ENCODE measurements at regions not wholly inside any gene's neighbourhood (a gene's known extent, or its start where the extent isn't known, plus 50 kb on each side); places are given as distances from the start of the nearest gene placed in this dataset.
"Not testable (repeated sequence)": the region's sequence is repeated elsewhere in the genome, so short reads cannot be mapped to it uniquely, and the experiment has no call there.

- H3K4me3 ChIP-seq (ENCODE audit: low read depth, low read length): no peak overlapping the region
Observed at GRCh38 chr1:60746278-60746791, 336.0 kb upstream of the NFIA start.

DNA sequence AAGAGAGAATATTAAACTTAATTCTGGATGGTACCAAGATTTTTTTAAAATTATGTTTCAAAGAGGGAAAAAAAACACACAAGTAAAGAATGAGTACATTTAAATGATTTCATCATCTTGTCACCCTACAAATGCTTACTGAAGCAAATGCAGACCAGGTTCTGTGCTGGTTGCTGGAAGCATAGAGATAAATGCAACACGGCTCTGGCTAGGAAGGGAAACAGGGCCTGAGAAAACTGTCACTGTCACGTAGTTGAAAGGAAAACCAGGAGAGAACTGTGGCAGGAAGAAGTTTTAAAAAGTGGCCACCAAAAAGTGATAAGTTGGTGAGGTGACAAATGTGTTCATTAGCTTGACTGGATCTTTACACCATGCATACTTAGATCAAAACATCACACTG is 336.9 kb upstream of the NFIA start:
- no peak overlapping the region for H3K4me3 ChIP-seq (ENCODE audit: low read depth, low read length)

GRCh38 chr1:60742339-60742738 is 340.0 kb upstream of the NFIA start:
- H3K4me3 ChIP-seq (ENCODE audit: low read depth, low read length): no peak overlapping the region

- no peak overlapping the region for H3K4me3 ChIP-seq (ENCODE audit: low read depth, low read length)
Observed at GRCh38 chr1:60740154-60740553, 342.2 kb upstream of the NFIA start.

- H3K4me3 ChIP-seq (ENCODE audit: low read depth, low read length): no peak overlapping the region
Observed at GRCh38 chr1:60739729-60740128, 342.6 kb upstream of the NFIA start.

GRCh38 chr1:60732977-60733401 is 349.4 kb upstream of the NFIA start:
- H3K4me3 ChIP-seq (ENCODE audit: low read depth, low read length): no peak overlapping the region

- H3K4me3 ChIP-seq (ENCODE audit: low read depth, low read length): no peak overlapping the region
Observed at GRCh38 chr1:60731321-60731720, 351.0 kb upstream of the NFIA start.

GRCh38 chr1:60727552-60727951 is 354.8 kb upstream of the NFIA start:
- no peak overlapping the region for H3K4me3 ChIP-seq (ENCODE audit: low read depth, low read length)

- H3K4me3 ChIP-seq (ENCODE audit: low read depth, low read length): no peak overlapping the region
Observed at GRCh38 chr1:60716472-60716871, 365.9 kb upstream of the NFIA start.

DNA sequence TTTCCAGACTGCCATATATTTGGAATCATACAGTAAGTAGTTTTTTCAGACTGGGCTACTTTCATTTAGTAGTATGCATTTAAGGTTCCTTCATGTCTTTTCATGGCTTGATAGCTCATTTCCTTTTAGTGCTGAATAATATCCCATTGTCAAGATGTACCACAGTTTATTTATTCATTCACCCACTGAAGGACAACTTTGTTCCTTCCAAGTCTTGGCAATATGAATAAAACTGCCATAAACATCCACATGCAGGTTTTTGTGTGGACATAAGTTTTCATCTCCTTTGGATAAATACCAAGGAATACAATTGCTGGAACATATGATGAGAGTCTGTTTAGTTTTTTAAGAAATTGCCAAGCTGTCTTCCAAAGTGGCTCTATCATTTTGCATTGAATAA is 366.4 kb upstream of the NFIA start:
- H3K4me3 ChIP-seq (ENCODE audit: low read depth, low read length): no peak overlapping the region

DNA sequence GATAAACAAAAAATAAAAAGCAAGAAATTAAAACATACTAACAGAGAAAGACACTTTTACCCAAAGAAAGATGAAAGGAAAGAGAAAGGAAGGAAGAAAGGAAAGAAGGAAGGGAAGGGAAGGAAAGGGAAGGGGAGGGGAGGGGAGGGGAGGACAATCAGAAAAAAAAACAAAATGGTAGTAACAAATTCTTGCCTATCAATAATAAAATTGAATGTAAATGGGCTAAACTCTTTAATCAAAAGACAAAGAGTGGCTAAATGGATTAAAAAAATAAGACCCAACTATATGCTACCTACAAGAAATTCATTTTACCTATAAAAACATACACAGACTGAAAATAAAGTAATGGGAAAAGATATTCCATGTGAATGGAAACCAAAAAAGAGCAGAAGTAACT is 372.9 kb upstream of the NFIA start:
- no peak overlapping the region for H3K4me3 ChIP-seq (ENCODE audit: low read depth, low read length)

- H3K4me3 ChIP-seq (ENCODE audit: low read depth, low read length): no peak overlapping the region
Observed at GRCh38 chr1:60705026-60705425, 377.3 kb upstream of the NFIA start.

- no peak overlapping the region for H3K4me3 ChIP-seq (ENCODE audit: low read depth, low read length)
Observed at GRCh38 chr1:60703155-60703554, 379.2 kb upstream of the NFIA start.

GRCh38 chr1:60699325-60699724 is 383.0 kb upstream of the NFIA start:
- no peak overlapping the region for H3K4me3 ChIP-seq (ENCODE audit: low read depth, low read length)

- no peak overlapping the region for H3K4me3 ChIP-seq (ENCODE audit: low read depth, low read length)
Observed at GRCh38 chr1:60697204-60697994, 385.0 kb upstream of the NFIA start.

DNA sequence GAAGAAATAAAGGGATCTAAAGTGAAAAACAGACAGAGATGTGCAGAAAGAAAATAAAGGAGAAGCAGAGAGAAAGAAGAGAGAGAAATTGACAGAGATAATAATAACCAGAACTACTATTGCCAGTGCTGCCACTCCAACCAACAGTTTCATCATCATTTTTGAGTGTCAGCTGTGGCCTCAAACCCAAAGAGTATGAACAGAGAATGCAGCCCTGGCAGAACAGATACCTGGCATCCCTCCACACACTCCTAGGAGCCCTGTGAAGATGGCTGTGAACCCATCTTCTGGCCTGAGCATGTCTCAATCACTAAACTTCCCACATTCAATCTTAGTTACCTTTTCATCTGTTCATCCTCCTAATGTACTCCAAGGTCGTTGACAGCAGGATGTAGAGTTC is 385.8 kb upstream of the NFIA start:
- no peak overlapping the region for H3K4me3 ChIP-seq (ENCODE audit: low read depth, low read length)

- no peak overlapping the region for H3K4me3 ChIP-seq (ENCODE audit: low read depth, low read length)
Observed at GRCh38 chr1:60695716-60696171, 386.6 kb upstream of the NFIA start.

- no peak overlapping the region for H3K4me3 ChIP-seq (ENCODE audit: low read depth, low read length)
Observed at GRCh38 chr1:60694980-60695379, 387.4 kb upstream of the NFIA start.

DNA sequence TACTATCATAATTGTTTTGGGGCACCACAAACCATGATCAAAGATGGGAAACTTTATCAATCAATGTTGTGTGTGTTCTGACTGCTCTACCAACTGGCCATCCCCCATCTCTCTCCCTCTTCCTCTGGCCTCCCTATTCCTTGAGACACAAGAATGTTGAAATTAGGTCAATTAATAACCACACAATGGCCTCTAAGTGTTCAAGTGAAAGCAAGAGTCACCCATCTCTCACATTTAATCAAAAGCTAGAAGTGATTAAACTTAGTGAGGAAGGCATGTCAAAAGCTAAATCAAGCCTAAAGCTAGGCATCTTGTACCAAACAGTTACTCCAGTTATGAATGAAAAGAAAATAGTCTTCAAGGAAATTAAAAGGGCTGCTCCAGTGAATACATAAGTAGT is 390.3 kb upstream of the NFIA start:
- no peak overlapping the region for H3K4me3 ChIP-seq (ENCODE audit: low read depth, low read length)

DNA sequence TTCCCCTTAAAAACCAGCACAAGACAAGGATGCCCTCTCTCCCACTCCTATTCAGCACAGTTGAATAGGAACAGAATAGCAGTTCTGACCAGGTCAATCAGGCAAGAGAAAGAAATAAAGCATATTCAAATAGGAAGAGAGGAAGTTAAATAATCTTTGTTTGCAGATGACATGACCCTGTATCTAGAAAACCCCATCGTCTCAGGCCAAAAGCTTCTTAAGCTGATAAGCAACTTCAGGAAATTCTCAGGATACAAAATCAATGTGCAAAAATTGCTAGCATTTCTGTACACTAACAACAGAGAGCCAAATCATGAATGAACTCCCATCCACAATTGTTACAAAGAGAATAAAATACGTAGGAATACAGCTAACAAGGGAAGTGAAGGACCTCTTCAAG is 394.1 kb upstream of the NFIA start:
- H3K4me3 ChIP-seq (ENCODE audit: low read depth, low read length): not testable (repeated sequence)

DNA sequence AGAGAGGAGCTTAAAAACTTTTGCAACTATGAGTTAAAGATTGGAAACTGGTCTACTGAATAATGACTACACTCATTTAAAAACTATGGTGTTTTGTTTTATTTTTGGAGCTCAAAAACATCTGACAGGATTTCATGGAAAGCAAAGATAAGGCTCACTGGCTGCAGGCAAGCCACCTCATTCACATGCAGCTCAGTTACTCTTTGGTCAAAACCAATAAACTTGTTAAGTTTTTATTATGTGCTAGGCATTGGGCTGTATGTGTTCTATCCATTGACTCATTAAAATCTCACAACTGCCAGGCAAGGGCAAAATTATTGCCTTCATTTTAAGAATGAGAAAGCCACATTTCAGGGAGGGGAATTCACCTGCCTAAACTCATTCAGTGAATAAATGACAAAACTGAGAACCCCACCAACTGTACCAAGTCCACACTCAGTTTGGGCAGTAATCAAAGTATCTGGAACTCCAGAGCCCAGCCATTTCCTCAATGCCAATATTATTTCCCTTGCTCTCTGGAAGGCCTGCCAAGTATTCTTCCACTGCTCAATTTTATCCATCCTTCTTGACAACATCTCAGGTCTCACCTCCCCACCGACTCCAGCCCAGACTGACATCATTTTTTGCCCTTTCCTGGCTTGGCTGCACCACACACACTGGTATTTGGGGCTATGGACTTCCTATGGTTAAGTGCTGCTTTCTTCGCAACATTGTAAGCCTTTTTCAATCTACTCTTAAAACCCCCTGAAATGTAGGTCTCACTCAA is 401.1 kb upstream of the NFIA start:
- H3K4me3 ChIP-seq (ENCODE audit: low read depth, low read length): no peak overlapping the region
